Thymus (tissue), 11 donors: ENCODE measurements at regions not wholly inside any gene's neighbourhood (a gene's known extent, or its start where the extent isn't known, plus 50 kb on each side); places are given as distances from the start of the nearest gene placed in this dataset.

Source experiments
- DNase-seq, 9 donors: peaks; one replicate each; pipeline ENCODE4 v3.0.0-alpha.2; 2013; ENCODE audit warnings: low spot score in 9 of 9, low read depth in 6 of 9, missing footprints in 1 of 9
- H3K27ac ChIP-seq, 2 donors: one replicate each; pipeline ENCODE4 v1.5.1; 2013; ENCODE audit warnings: control low read depth in 1 of 2, low read depth in 1 of 2, low read length in 1 of 2, mild to moderate bottlenecking in 1 of 2, moderate library complexity in 1 of 2
- H3K27me3 ChIP-seq, 2 donors: one replicate each; pipeline ENCODE4 v1.5.1; 2013; ENCODE audit warnings: low read length in 1 of 2; ENCODE audit not compliant: control insufficient read depth in 2 of 2, insufficient read depth in 1 of 2
- H3K36me3 ChIP-seq, 2 donors: one replicate each; pipeline ENCODE4 v1.5.1; 2013; ENCODE audit warnings: low read length in 1 of 2, mild to moderate bottlenecking in 1 of 2, moderate library complexity in 1 of 2; ENCODE audit not compliant: control insufficient read depth in 2 of 2, insufficient read depth in 2 of 2
- H3K4me1 ChIP-seq, 2 donors: one replicate each; pipeline ENCODE4 v1.5.1; 2013; ENCODE audit warnings: low read length in 2 of 2; ENCODE audit not compliant: control insufficient read depth in 2 of 2, insufficient read depth in 2 of 2
- H3K4me3 ChIP-seq, 2 donors: one replicate each; pipeline ENCODE4 v1.5.1; 2013; ENCODE audit warnings: low read length in 2 of 2, control low read depth in 1 of 2, mild to moderate bottlenecking in 1 of 2
- H3K9me3 ChIP-seq, 2 donors: one replicate each; pipeline ENCODE4 v1.5.1; 2013; ENCODE audit warnings: low read length in 1 of 2, mild to moderate bottlenecking in 1 of 2; ENCODE audit not compliant: control insufficient read depth in 2 of 2, insufficient read depth in 1 of 2
- WGBS: extraction: QIAGEN DNeasy Blood & Tissue Kit; methylation state at CpG from one replicate; pipeline ENCODE4 v1.1.7; 2013; 5-methylcytosine and 5-hydroxymethylcytosine counted together
- donor health status: healthy.

DNA sequence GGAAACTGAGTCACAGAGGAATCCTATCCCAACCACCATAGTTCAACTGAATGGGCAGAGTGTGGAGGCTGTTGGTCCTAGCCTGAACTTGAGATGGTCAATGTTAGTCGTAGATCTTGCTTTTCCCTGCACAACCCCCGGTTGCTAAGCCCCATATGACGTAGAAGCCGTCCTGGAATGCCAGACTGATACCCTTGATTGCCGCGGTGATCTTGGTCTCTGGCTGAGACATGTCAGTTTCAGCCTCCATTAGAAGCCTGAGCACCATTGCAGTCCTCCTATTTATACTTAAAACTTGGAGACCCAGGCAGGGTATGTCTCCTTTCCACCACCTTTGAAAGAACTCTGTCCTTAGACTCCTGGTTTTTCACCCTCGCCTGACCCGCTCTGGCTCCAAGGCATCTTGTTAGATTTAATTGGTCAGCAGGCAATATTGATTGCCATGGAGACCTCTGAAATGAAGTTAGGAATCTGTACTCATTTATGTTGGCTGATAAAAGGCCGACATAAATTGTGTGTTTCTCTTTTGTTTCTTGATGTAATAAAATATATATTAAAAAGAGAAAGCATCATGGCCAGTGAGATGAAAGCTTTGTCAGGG lies 53.4 kb downstream of the RPLP1 start:
- DNase-seq, result no peak
- H3K9me3 ChIP-seq, result no peaks in the 10 kb centered on the region
- 98% methylated on average over 9 of the region's 9 CpGs for WGBS
- no peak overlapping the region for H3K4me3 ChIP-seq
- no peaks in the 10 kb centered on the region for H3K36me3 ChIP-seq
- no peaks in the 10 kb centered on the region for H3K4me1 ChIP-seq
- no peak overlapping the region for H3K27ac ChIP-seq
- H3K27me3 ChIP-seq, result no peaks in the 10 kb centered on the region

DNA sequence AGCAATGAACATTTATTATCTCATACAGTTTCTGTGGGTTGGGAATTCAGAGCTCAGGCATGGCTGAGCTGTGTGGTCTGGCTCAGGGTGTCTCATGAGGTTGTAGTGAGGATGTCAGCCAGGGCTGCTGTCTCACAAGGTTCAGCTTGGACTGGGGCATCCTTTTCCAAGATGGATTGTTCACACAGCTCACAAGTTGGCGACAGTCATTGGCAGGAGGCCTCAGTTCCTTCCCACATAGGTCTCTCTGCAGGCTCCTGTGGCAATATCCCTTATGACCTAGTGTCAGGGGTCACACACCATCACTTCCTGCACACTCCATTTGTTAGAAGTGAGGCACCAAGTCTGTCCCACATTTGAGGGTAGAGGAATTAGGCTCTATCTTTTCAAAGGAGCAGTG lies 56.0 kb downstream of the RPLP1 start:
- no peaks in the 10 kb centered on the region for H3K9me3 ChIP-seq
- H3K27ac ChIP-seq, result no peak overlapping the region
- no peak overlapping the region for H3K4me3 ChIP-seq
- H3K27me3 ChIP-seq, result no peaks in the 10 kb centered on the region
- no peak for DNase-seq
- no peaks in the 10 kb centered on the region for H3K4me1 ChIP-seq
- H3K36me3 ChIP-seq, result no peaks in the 10 kb centered on the region
- WGBS, result 100% methylated on average over 1 of the region's 1 CpG

DNA sequence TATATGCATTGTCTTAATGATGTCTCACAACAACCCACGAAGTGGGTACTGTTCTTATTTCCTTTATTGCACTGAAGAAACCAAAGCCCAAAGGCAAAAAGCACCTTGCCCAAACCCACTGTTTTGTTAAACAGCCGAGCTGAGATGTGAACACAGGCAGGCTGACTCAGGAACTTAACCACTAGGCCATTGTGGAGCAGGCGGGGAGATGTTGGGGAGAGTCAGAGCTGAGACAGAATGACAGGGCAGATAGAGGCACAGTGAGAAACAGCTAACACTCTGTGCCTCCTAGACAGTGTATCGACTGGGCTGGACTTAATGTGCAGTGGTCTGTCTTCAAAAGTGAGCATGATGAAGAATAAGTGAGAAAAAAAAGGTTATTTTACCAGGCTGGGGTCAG lies 56.5 kb downstream of the RPLP1 start:
- no peak for DNase-seq
- Histone ChIP-seq H3K4me3 (no peak overlapping the region), H3K27me3 (no peaks in the 10 kb centered on the region), H3K4me1 (no peaks in the 10 kb centered on the region), H3K36me3 (no peaks in the 10 kb centered on the region), H3K27ac (no peak overlapping the region), H3K9me3 (no peaks in the 10 kb centered on the region)
- WGBS, result 82% methylated on average over 4 of the region's 4 CpGs

DNA sequence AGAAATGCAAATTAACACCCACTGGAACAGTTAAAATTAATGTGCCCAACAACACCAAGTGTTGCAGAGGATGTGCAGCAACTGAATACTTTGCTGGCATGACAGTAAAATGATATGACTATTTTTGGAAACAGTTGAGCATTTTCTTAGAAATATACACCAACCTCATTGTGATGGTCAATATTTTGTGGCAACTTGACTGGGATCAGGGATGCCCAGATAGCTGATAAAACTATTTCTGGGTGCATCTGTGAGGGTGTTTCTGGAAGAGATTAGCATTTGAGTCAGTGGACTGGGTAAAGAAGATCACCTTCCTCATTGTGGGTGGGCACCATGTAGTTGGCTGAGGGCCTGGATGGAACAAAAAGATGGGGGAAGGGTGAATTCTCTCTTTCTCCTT lies 57.9 kb downstream of the RPLP1 start:
- H3K9me3 ChIP-seq, result no peaks in the 10 kb centered on the region
- no peak for DNase-seq
- H3K27ac ChIP-seq, result no peak overlapping the region
- no peaks in the 10 kb centered on the region for H3K27me3 ChIP-seq
- H3K4me3 ChIP-seq, result no peak overlapping the region
- no peaks in the 10 kb centered on the region for H3K36me3 ChIP-seq
- no peaks in the 10 kb centered on the region for H3K4me1 ChIP-seq

DNA sequence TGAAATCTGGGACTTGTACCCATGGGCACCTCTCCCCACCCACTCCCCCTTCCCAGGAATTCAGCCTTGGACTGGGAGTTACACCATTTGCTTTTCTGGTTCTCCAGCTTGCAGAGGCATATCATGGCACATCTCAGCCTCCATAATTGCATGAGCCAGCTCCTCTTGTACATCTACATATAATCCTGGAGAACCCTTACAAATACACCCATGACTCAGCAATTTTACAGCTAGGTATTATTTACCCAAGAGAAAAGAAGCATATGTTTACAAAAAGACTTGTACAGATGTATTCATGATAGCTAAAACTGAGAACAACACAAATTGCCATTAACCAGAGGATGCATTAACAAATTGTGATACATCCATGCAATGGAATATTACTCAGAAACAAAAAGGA lies 58.4 kb downstream of the RPLP1 start:
- Histone ChIP-seq H3K4me1 (no peaks in the 10 kb centered on the region), H3K4me3 (no peak overlapping the region), H3K36me3 (no peaks in the 10 kb centered on the region), H3K27ac (no peak overlapping the region), H3K27me3 (no peaks in the 10 kb centered on the region), H3K9me3 (no peaks in the 10 kb centered on the region)
- DNase-seq, result no peak

DNA sequence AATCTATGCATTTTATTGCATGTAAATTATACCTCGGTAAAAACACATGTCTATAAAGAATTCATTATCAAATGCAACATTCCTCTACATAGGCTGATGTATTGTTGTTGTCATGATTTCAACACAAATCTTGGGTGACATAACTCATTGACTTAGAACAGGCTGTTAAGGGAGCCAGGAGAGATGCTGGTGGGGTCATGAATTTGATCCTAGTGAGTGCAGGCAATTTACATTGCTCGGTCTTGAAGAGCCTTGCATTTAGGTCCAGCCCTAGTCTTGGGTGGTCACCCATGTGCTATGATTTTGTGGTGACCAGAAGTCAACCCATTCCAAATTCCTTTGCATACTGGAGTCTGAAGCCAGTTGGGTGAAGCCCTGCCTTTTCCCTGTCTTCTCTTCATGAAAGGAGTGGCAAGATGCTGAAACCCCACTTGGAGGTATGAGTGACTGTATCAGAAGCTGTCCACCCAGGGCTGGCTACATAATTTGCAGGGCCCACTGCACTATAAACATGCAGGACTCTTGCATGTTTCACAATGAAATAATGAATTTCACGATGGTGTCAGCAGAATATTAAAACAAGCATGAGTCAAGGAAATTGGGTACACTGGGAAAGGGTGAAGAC lies 59.2 kb downstream of the RPLP1 start:
- no peak for DNase-seq
- H3K27ac ChIP-seq, result no peak overlapping the region
- 94% methylated on average over 3 of the region's 3 CpGs for WGBS
- H3K36me3 ChIP-seq, result no peaks in the 10 kb centered on the region
- no peaks in the 10 kb centered on the region for H3K4me1 ChIP-seq
- no peaks in the 10 kb centered on the region for H3K27me3 ChIP-seq
- no peak overlapping the region for H3K4me3 ChIP-seq
- H3K9me3 ChIP-seq, result no peaks in the 10 kb centered on the region

DNA sequence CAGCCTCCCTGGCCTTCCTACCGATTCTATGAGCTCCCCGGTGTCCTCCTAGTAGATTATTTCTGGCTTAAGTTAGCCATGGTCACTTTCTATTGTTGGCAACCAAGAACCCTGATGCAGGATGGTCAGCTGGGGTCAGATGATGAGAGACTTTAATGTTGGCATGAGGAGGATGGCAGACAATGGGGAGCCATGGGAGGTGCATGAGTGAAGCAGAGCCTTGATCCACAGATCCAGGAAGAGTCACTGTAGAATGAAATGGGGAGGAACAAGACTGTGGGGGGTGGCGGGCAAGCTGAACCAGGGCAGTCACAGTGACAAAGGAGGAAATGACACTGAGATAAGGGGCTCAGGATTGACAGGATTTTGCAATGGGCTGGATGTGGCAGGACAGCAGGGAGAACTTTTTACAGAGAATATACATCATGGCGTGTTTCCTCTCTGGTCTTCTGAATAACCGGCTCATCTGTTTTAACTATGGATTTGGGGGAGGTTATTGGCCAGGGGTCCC lies 60.9 kb downstream of the RPLP1 start:
- WGBS, result 97% methylated on average over 5 of the region's 5 CpGs
- H3K36me3 ChIP-seq, result no peaks in the 10 kb centered on the region
- DNase-seq, result no peak

DNA sequence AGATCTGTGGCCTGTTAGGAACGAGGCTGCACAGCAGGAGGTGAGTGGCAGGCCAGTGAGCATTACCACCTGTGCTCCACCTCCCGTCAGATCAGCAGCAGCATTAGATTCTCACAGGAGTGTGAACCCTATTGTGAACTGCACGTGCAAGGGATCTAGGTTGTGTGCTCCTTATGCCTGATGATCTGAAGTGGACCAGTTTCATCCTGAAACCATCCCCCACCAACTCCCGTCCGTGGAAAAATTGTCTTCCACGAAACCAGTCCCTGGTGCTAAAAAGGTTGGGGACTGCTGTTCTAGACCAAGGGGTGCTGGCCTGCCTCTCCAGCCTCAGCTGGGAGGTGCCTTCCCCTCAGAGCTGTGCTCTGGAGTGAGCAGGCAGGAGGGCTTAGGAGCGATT lies 61.4 kb downstream of the RPLP1 start:
- 97% methylated on average over 7 of the region's 7 CpGs for WGBS
- no peak for DNase-seq

More for the DNA sequence above, 60.9 kb downstream of the RPLP1 start:
- Histone ChIP-seq H3K4me3 (no peak overlapping the region), H3K4me1 (no peaks in the 10 kb centered on the region), H3K27me3 (no peaks in the 10 kb centered on the region), H3K27ac (no peak overlapping the region), H3K9me3 (no peaks in the 10 kb centered on the region)

DNA sequence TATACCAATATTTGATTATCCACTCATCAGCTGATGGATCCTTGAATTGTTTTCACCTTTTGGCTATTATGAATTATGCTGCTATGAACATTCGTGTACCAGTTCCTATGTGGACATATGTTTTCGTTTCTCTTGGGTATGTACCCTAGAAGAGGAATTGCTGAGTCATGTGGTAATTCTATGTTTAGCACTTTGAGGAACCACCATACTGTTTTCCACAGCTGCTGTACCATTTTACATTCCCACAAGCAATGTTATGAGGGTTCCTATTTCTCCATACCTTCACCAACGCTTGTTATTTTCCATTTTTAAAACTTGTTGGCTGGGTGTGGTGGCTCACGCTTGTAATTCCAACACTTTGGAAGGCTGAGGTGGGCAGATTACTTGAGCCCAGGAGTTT lies 62.9 kb downstream of the RPLP1 start:
- Histone ChIP-seq H3K9me3 (no peaks in the 10 kb centered on the region), H3K36me3 (no peaks in the 10 kb centered on the region), H3K4me3 (no peak overlapping the region), H3K4me1 (no peaks in the 10 kb centered on the region), H3K27me3 (no peaks in the 10 kb centered on the region), H3K27ac (no peak overlapping the region)
- DNase-seq, result no peak
- WGBS, result 83% methylated on average over 4 of the region's 4 CpGs

More for the DNA sequence above, 61.4 kb downstream of the RPLP1 start:
- H3K27me3 ChIP-seq, result no peaks in the 10 kb centered on the region
- H3K27ac ChIP-seq, result no peak overlapping the region
- H3K4me3 ChIP-seq, result no peak overlapping the region
- no peaks in the 10 kb centered on the region for H3K4me1 ChIP-seq
- no peaks in the 10 kb centered on the region for H3K36me3 ChIP-seq
- H3K9me3 ChIP-seq, result no peaks in the 10 kb centered on the region
